NT2/D1 (cell line): ENCODE measurements at regions not wholly inside any gene's neighbourhood (a gene's known extent, or its start where the extent isn't known, plus 50 kb on each side); places are given as distances from the start of the nearest gene placed in this dataset.

ENCODE experiments used
- SUZ12 ChIP-seq: IDR thresholded peaks from 2 replicates; pipeline ENCODE4 v1.6.1; 2011; ENCODE audit not compliant: insufficient read length, insufficient read depth; ENCODE audit errors: extremely low read depth
- YY1 ChIP-seq: IDR thresholded peaks from 2 replicates; pipeline ENCODE4 v1.6.1; 2011; ENCODE audit not compliant: insufficient read length, insufficient read depth
- ZNF274 ChIP-seq: IDR thresholded peaks from 2 replicates; pipeline ENCODE4 v1.6.1; 2011; ENCODE audit warnings: mild to moderate bottlenecking, low read depth, low read length

- TF ChIP-seq ZNF274 = no peak
- no peak for TF ChIP-seq SUZ12
- TF ChIP-seq YY1 = no peak
These were observed 55.1 kb upstream of the RGS4 start for GRCh38 chr1:163013826-163014600.
